ENCODE measurements at regions not wholly inside any gene's neighbourhood (a gene's known extent, or its start where the extent isn't known, plus 50 kb on each side); places are given as distances from the start of the nearest gene placed in this dataset.

GRCh38 chr13:85080691-85081090 lies 718.5 kb downstream of the SLITRK6 start:
- TF ChIP-seq EZH2 (IDR thresholded peaks at IDR 0.05) (no peak), POLR2AphosphoS5 (IDR thresholded peaks at IDR 0.05; ENCODE audit: borderline replicate concordance, low read depth, low read length) (no peak)
